HL-60 (cell line): ENCODE measurements at regions not wholly inside any gene's neighbourhood (a gene's known extent, or its start where the extent isn't known, plus 50 kb on each side); places are given as distances from the start of the nearest gene placed in this dataset.

ENCODE experiments used
- POLR2AphosphoS5 ChIP-seq: IDR thresholded peaks from 2 replicates; pipeline ENCODE4 v1.6.1; 2012; ENCODE audit warnings: low read depth
- TF ChIP-seq, protein P1 (sequence below): IDR thresholded peaks from one replicate; pipeline ENCODE4 v1.5.1; 2011; ENCODE audit warnings: low read length, control low read depth, inconsistent platforms; ENCODE audit not compliant: insufficient read depth

DNA sequence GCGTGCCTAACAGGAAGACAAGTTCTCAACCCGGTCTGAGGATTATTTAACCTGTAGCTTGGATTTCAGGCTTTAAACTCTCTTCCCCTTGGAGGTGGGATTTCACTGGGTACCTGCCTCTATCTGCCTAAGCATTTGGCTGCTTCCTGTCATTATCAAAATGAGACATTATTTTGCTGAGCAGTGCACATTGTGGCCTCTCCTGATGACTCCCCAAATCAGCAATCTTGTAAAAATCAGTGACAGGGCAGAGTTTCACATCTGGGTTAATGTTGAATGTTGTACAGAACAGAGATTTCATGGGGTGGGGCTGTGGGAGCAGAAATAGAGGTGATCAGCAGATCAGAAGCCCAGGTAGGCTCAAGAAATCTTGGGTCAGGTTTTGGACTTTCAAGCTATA is 605.9 kb downstream of the ELAVL2 start:
- TF ChIP-seq, protein P1, sequence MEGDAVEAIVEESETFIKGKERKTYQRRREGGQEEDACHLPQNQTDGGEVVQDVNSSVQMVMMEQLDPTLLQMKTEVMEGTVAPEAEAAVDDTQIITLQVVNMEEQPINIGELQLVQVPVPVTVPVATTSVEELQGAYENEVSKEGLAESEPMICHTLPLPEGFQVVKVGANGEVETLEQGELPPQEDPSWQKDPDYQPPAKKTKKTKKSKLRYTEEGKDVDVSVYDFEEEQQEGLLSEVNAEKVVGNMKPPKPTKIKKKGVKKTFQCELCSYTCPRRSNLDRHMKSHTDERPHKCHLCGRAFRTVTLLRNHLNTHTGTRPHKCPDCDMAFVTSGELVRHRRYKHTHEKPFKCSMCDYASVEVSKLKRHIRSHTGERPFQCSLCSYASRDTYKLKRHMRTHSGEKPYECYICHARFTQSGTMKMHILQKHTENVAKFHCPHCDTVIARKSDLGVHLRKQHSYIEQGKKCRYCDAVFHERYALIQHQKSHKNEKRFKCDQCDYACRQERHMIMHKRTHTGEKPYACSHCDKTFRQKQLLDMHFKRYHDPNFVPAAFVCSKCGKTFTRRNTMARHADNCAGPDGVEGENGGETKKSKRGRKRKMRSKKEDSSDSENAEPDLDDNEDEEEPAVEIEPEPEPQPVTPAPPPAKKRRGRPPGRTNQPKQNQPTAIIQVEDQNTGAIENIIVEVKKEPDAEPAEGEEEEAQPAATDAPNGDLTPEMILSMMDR, result no peak
- no peak for TF ChIP-seq POLR2AphosphoS5
